T47D (cell line): ENCODE measurements at regions not wholly inside any gene's neighbourhood (a gene's known extent, or its start where the extent isn't known, plus 50 kb on each side); places are given as distances from the start of the nearest gene placed in this dataset.
"Not testable (repeated sequence)": the region's sequence is repeated elsewhere in the genome, so short reads cannot be mapped to it uniquely, and the experiment has no call there.

Experiments used
- DNase-seq, 2 experiments: peaks; one replicate each; pipeline versions ENCODE4 v3.0.0 to v3.0.0-alpha.2; 2011 to 2012; ENCODE audit warnings: low read depth in 1 of 2, low spot score in 1 of 2
- JUND ChIP-seq: IDR thresholded peaks from 2 replicates; pipeline ENCODE4 v1.6.1; 2012; ENCODE audit warnings: low read depth
- in situ Hi-C: cut with HindIII; loops from 2 replicates; pipeline ENCODE4 v1.10.0; 2016; ENCODE audit warnings: low sequenced_read_pairs, low pct_unique_long_range_greater_than_20kb

DNA sequence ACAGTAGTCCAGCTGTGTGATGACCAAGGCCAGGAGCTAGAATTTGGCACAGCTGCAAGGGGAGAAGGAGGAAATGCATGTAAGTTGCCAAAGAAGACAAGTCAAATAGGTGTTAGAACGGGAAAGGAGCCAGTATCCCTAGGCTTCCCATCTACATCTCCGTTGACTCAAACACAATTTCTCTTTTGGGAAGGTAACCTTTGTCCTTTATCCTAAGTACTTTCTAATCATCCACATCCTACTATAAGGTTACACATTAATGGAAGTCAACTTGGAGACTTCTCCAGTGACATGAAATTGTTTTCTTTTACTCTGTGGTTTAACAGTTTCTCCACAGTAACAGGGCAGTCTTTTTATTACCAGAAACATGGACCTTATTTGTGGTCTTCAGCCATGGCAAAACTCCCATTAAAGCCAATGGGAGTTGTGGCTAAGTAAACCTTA, 620.0 kb downstream of the ANKRD50 start:
- no peak for DNase-seq
- in situ Hi-C loops, result no loop called here
- TF ChIP-seq JUND, result no peak

DNA sequence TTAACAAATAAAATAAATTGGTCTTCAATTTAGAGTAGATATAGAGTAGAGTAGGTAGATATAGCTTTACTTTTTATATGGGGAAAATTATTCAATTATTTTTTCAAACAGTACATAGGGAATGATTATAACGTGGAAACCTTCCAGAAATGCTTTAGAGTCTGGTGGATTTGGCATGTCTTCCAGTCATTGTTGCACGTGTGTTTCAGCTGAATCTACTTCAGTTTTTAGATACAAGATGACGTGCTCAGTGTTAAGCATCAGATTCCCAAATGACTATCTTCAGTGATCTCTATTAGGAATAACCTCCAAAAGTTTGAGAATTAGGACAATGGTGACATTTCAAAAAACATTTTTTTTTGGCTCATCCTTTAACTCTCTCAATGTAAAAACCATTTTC, 616.9 kb downstream of the ANKRD50 start:
- DNase-seq, result no peak
- in situ Hi-C loops, result no loop called here
- TF ChIP-seq JUND, result no peak

DNA sequence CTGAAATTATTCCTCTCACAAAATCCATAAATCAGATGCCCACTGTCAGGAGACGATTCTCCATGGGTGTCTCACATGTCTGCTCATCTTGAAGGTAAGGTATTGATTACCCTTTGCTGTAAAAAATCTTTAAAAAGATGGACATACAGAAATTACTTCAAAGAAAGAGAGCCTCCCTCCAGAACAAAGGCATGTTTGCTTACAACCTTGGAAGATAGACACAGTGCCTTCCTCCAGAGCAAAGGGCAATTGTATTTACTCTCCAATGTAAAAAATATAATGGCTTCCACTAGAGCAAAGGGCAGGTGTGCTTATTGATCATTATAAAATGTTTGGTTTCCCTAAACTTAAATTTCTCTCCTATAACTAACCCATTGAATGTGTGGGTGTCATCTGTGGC, 616.2 kb downstream of the ANKRD50 start:
- in situ Hi-C loops, result no loop called here
- TF ChIP-seq JUND, result no peak
- DNase-seq, result no peak

DNA sequence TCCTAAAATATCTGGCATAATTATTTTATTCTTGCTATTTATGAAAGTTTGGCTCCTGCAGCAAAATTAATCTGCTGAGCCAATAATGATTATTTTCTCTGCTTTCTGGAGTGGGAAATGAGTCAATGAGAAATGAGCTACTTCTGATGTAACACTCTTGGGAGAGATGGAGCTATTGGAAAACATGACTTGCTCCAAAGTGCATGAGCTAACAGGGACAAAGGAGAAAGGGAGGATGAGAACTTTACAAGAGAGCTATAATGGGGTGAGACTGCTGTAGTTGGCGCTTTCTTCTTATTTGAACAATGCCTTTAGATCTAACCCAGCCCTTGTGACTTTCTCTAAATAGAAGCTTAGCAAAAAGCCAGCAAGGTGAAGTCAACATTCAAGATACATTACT, 615.1 kb downstream of the ANKRD50 start:
- DNase-seq, result no peak
- TF ChIP-seq JUND, result no peak
- in situ Hi-C loops, result no loop called here

DNA sequence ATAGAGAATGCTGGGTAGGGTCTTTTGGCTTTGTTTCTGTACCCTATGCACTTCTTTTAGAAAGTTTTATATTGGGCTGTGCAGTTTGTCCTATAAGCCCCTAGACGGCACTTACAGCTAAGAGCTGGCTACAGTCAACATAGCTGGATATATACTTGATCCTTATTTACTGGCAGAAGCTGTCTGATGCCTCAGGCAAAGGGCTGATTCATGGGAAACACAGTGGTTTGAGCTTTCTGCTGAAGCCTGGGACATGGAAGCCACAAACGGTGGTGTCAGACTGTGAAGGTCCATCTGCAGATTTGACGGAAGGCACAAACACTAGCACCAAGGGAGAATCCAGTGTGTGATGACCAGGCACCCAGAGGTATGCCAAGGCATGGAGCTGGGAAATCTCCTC, 608.4 kb downstream of the ANKRD50 start:
- in situ Hi-C loops, result no loop called here
- no peak for TF ChIP-seq JUND
- DNase-seq, result no peak

DNA sequence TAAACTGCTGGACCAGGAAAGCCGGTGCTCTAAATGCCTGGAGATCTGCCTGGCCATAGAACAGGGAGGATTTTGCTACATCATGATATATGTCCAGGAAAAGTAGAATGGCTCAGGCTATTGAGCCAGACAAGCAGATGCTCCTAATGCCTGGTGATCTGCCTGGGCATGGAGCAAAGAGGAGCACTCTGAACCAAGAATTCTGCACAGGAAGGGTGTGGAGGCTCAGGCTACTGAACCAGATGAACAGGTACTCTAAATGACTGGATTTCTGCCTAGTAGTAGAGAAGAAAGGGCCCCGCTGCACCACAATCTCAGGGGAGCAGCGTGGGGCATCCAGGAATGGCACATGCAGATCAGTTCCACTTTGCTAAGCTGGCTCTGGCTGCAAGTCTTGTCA, 607.9 kb downstream of the ANKRD50 start:
- in situ Hi-C loops, result no loop called here
- TF ChIP-seq JUND, result no peak
- no peak for DNase-seq

DNA sequence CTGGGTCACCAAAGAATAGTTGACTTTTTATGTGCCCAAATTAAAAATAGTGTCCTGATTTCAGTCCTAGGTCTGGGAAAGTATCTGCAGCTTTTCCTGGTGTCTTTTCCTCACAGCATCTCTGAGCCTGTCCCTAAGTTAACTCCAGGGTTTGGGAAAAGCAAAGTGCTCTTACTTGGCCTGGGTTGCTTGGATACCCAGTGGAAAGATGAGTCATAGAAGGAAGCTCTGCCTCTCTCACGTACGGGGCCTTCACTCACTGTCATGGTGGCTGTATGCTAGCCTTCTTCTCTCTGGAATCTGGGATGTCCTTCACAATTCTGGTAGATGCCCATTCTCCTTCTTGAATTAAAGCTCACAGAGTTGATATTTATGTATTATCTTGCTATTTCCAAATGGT, 607.3 kb downstream of the ANKRD50 start:
- no peak for DNase-seq
- in situ Hi-C loops, result no loop called here
- TF ChIP-seq JUND, result no peak

DNA sequence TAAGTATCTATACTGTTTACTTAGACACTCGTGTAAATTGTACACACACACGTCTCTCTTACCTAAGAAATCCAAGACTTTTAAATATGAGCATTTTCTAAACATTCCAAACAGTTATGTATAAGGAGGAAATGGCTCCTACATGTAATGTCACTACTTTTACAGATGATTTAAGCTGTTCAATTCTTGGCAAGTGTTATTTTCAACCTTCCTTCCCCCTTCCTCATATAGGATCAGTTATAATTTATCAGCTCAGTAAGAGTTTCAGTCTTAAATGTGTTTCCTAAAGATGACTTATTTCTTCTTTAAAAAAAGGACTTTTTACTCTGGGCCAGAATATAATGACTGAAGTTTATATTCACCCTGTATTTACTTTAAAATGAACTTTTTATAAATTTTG, 601.1 kb downstream of the ANKRD50 start:
- in situ Hi-C loops, result no loop called here
- no peak for TF ChIP-seq JUND
- DNase-seq, result no peak

DNA sequence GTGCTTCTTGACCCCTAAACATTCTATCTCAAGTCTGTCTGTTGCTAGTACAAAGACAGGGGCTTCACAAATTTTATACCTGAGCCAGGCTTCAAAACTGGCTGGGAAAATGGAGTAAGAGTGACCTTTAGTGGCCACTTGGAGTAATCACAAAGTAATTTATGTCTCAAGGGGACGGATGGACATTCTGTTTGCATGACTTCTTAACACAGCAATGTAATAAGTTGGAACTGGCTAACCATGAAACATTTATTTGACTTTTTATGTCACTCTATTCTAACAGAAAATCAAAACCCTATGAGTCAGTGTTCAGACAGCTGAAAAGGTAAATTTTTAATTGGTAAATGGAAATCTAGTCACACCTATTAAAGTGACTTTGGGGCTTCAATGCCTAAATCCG, 600.6 kb downstream of the ANKRD50 start:
- in situ Hi-C loops, result no loop called here
- peak in 1 of 2 experiments; percentile 67 for DNase-seq
- no peak for TF ChIP-seq JUND

DNA sequence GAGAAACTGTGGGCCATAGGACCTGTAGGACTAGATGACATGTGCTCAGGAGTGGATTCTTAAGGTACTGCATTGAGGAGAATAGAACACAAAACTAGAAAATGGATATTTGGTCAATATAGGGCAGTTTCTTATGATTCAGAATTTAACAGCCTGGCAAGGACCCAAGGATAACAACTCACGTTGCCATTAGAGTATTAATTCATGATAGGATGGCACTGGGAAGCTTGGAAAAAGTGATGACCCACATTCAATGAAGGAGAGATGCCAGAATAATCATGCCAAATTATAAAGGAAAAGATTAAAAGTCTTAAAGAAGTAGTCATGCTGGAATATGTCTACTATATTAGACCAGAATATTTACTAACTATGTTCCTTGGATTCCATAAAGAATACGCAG, 594.5 kb downstream of the ANKRD50 start:
- DNase-seq, result no peak
- TF ChIP-seq JUND, result no peak
- in situ Hi-C loops, result no loop called here

DNA sequence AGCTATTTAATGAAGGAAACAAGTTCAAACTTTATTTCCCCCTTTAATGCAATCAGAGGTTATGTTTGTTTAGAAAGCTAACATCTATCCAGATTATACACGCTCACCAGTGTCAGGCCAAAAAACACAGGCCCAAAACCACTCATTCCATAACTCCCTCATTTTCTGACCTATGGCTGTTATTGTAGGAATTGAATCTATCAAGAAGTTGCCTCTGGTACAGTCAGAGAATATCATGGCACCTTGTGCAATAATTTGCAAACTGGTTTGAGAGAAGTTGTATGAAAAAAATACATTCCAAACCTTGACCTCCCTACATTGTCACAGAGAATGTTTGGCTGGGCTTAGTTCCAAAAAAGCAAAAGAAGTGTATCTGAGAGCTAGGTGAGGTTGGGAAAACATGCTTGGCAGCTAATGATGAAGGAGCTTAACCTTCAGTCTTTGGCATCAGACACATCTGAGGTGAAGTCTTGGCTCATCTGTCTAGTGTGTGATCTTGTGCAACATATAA, 591.0 kb downstream of the ANKRD50 start:
- TF ChIP-seq JUND, result no peak
- in situ Hi-C loops, result no loop called here
- peak in 1 of 2 experiments; percentile 46 for DNase-seq

DNA sequence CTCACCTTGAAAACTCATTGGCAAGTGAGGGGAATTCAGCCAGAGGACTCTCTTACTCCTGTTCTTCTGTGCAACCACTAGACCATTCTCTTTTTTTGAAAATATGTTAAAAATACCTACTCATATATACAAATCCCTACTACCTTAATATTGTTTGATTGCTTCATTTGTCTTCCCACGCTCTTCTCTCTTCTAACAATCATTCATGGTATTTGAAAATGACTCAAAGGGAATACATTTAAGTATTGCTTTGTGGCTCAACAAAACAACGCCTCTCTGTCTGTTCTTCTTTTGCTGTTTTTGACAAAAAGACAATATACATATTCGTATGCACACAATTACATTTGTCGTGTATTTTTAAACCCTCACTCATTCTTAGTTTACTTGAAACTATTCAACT, 589.4 kb downstream of the ANKRD50 start:
- in situ Hi-C loops, result no loop called here
- DNase-seq, result no peak
- TF ChIP-seq JUND, result no peak

DNA sequence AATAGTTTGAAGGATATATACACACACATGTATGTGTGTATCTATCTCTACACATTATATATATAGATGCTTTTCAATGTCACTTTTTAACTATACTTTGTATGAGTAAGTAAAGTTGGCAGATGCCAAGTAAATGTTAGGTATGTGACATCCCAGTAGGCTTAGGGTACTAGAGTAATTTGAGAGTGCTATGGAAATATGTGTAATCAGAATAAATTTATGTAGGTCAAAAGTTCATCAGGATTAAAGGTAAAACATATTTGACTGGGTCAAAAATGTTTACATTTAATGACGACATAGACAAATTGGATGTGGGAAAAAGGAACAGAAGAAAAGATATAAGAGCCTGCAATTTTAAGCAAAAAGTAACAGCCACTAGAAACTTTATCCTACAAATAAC, 588.8 kb downstream of the ANKRD50 start:
- in situ Hi-C loops, result no loop called here
- TF ChIP-seq JUND, result no peak
- DNase-seq, result no peak

DNA sequence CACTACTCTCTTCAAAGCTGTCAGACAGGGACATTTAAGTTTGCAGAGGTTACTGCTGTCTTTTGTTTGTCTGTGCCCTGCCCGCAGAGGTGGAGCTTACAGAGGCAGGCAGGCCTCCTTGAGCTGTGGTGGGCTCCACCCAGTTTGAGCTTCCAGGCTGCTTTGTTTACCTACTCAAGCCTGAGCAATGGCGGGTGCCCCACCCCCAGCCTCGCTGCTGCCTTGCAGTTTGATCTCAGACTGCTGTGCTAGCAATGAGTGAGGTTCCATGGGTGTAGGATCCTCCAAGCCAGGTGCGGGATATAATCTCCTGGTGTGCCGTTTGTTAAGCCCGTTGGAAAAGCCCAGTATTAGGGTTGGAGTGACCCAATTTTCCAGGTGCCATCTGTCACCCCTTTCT, 581.2 kb downstream of the ANKRD50 start:
- in situ Hi-C loops, result not testable (repeated sequence)

More for the DNA sequence above, 581.2 kb downstream of the ANKRD50 start:
- not testable (repeated sequence) for DNase-seq
